ENCODE measurements at regions not wholly inside any gene's neighbourhood (a gene's known extent, or its start where the extent isn't known, plus 50 kb on each side); places are given as distances from the start of the nearest gene placed in this dataset.

- TF ChIP-seq RCOR1 (IDR thresholded peaks at IDR 0.05; ENCODE audit: low read depth, low read length) = no peak
- no peak for TF ChIP-seq HEYL (CRISPR knock-in tag; IDR thresholded peaks at IDR 0.05)
These were observed 72.4 kb upstream of the CLDN10 start (continued) for GRCh38 chr13:95480131-95480545.

DNA sequence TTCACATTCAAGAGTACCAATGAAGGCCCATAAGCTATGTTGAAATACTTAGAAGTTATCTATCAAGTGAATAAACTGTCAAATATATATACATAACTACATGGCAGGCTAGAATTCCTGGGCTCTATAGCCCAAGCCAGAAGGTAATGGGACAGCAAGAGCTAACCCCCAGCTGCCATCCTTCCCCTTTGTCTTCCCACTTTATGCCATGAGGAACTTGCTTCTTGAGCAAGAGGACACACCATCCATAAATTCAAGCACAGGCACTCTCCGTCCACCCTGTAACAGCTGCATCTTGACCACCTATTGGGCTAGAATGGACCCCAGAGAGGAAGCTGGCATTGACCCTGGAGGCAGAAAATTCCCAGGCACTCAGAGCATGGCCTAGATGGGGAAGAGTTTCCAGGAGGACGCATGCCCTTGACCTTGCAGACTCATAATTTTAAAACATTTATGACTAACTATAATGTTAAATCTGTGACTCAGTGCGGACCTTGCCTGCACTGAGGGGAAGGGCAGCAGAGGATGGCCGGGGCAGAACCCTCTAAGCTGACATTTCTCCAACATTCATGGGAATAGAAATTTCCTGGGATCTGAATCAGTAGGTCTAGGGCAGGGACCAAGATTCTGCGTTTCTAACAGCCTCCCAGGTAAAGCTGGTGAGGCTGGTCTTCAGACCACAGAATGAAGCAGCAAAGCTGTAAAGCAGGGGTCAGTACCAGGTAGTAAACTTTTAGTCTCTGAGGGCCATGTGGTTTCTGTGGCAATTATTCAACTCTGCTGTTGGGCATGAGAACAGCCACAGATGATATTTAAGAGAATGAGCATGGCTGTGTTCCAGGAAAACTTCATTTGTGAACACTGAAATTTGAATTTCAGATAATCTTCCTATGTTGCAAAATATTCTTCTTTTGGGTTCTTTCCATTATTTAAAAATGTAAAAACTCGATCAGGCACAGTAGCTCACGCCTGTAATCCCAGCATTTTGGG, 71.4 kb upstream of the CLDN10 start:
- ChIA-PET POLR2A (no interaction called here), CTCF (interaction anchor here (1.1 to 5.7 kb wide), 9 partner anchors 9 to 452 kb away, joined by 3 to 31 read pairs (median 5); no protein-coding TSS in a partner anchor)
- Histone ChIP-seq H3K27ac (peak overlapping the region in 1 of 2 experiments; percentile 11; a peak in 1 of 6 replicates), H3K4me2 (peak overlapping the region; percentile 44), H3K9me3 (no peaks in the 10 kb centered on the region), H3K4me3 (no peak overlapping the region), H3K4me1 (peaks cover 6% of the 10 kb centered on the region)
- ATAC-seq (peak in 1 of 2 experiments; percentile 29; a peak in 2 of 6 replicates), DNase-seq (ENCODE audit: low read depth in 1 of 2, low spot score in 1 of 2) (no peak), FAIRE-seq (no peak)
- WGBS (ENCODE audit: missing lambda C conversion rate) = 54% methylated on average over 6 of the region's 7 CpGs
- TF ChIP-seq SREBF2 (IDR thresholded peaks at IDR 0.05) (no peak), JUN (IDR thresholded peaks at IDR 0.05) (no peak), POLR2AphosphoS2 (conservative IDR thresholded peaks at IDR 0.05; ENCODE audit: low read length) (no peak)

DNA sequence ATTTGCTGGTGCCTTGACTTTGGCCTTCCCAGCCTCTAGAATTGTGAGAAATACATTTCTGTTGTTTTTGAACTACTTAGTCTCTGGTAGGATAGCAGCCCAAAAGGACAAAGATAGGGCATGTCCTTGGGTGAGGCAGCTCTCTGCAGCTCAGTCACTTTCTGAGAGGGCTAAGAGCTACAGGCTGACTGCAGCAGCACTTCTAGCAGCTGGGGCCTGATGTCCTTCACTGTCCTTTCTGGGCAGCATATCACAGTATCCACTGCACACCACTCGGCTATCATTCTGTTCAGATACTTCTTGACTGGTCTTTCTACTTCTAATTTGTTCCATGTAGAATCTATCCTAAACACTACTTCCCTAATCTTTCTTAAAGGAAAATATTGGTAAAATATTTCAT, 68.5 kb upstream of the CLDN10 start:
- POLR2A ChIA-PET = no interaction called here
- Histone ChIP-seq H3K4me1 (peaks cover 6% of the 10 kb centered on the region), H3K4me2 (no peak overlapping the region), H3K9me3 (no peaks in the 10 kb centered on the region), H3K27ac (no peak overlapping the region), H3K4me3 (no peak overlapping the region)
- no peak for ATAC-seq
- CTCF ChIA-PET = interaction anchor here (0.6 kb wide), 1 partner anchor 11 kb away, joined by 3 read pairs; no protein-coding TSS in a partner anchor
- FAIRE-seq = no peak
- WGBS (ENCODE audit: missing lambda C conversion rate) = 94% methylated on average over 1 of the region's 1 CpG
- no peak for DNase-seq (ENCODE audit: low read depth in 1 of 2, low spot score in 1 of 2)
- TF ChIP-seq ZNF302 (CRISPR knock-in tag; IDR thresholded peaks at IDR 0.05) = no peak
- no peak for TF ChIP-seq EHF (CRISPR knock-in tag; IDR thresholded peaks at IDR 0.05)
- TF ChIP-seq GATA3 (IDR thresholded peaks at IDR 0.05; ENCODE audit: borderline replicate concordance) = no peak
- no peak for TF ChIP-seq FOSL2 (IDR thresholded peaks at IDR 0.05)
- TF ChIP-seq FOSL2 (CRISPR knock-in tag; IDR thresholded peaks at IDR 0.05) = no peak
- TF ChIP-seq HDAC2 (IDR thresholded peaks at IDR 0.05) = no peak
- no peak for TF ChIP-seq CBX2 (IDR thresholded peaks at IDR 0.05; ENCODE audit: borderline replicate concordance, low read depth)
- no peak for TF ChIP-seq ESRRA (IDR thresholded peaks at IDR 0.05; ENCODE audit: borderline replicate concordance, low read length)
- no peak for TF ChIP-seq CHD2 (IDR thresholded peaks at IDR 0.05; ENCODE audit: low read length, partially characterized antibody)
- no peak for TF ChIP-seq ZC3H11A (IDR thresholded peaks at IDR 0.05)
- no peak for TF ChIP-seq JUN (IDR thresholded peaks at IDR 0.05)
- no peak for TF ChIP-seq EHMT2 (IDR thresholded peaks at IDR 0.05; ENCODE audit: low read depth)
- no peak for TF ChIP-seq CEBPB (IDR thresholded peaks at IDR 0.05)
- TF ChIP-seq FOXS1 (CRISPR knock-in tag; IDR thresholded peaks at IDR 0.05) = no peak
- TF ChIP-seq E2F6 (IDR thresholded peaks at IDR 0.05; ENCODE audit: borderline replicate concordance, low read depth) = no peak
- no peak for TF ChIP-seq BHLHE40 (IDR thresholded peaks at IDR 0.05; ENCODE audit: low read depth, low read length)
- no peak for TF ChIP-seq KDM5A (IDR thresholded peaks at IDR 0.05)

DNA sequence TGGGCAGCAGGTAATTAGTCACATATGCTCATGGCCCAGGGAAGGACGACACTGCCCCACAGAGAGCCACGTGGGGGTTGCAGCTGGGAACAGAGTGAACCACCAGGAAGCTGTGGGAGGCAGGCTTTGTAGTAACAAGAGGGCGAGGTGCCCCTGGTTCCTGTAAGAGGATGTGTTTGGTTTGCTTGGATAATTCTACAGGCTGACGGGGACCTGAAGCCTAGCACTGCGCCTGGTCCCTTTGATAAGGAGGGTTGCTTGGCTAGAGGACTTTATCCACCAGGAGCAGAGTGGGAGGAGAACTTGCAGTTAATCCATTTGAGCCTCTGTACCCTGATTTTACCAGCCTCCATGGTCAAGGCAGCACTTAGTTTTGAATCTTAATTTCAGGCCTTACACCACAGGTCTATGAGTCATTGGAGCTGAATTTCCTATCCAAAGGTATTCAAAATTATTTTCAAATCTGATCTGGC, 67.4 kb upstream of the CLDN10 start:
- WGBS (ENCODE audit: missing lambda C conversion rate) = 61% methylated on average over 5 of the region's 5 CpGs
- ATAC-seq = peak; percentile 70 to 74; a peak in 4 of 6 replicates
- POLR2A ChIA-PET = no interaction called here

More for the DNA sequence above, 67.4 kb upstream of the CLDN10 start:
- CTCF ChIA-PET = no interaction called here
- DNase-seq (ENCODE audit: low read depth in 1 of 2, low spot score in 1 of 2) (peak in 1 of 2 experiments; percentile 34), FAIRE-seq (no peak)
- Histone ChIP-seq H3K4me3 (no peak overlapping the region), H3K9me3 (no peaks in the 10 kb centered on the region), H3K27ac (no peak overlapping the region), H3K4me1 (peaks cover 6% of the 10 kb centered on the region), H3K4me2 (no peak overlapping the region)
- no peak for TF ChIP-seq EHMT2 (IDR thresholded peaks at IDR 0.05; ENCODE audit: low read depth)
- TF ChIP-seq RAD21 (conservative IDR thresholded peaks at IDR 0.05 in 1 of 2, IDR thresholded peaks at IDR 0.05 in 1 of 2) = peak in 1 of 2 experiments; percentile 23; a peak in 1 of 5 replicates

All from A549 (cell line).